Hepatocyte (in vitro differentiated cells): ENCODE measurements at regions not wholly inside any gene's neighbourhood (a gene's known extent, or its start where the extent isn't known, plus 50 kb on each side); places are given as distances from the start of the nearest gene placed in this dataset.

Experiments
- EZH2 ChIP-seq: fragments of 200-600 bp; sonication (generic); IDR thresholded peaks from 2 replicates; pipeline ENCODE4 v1.6.1; 2016; ENCODE audit warnings: antibody characterized with exemption, mild to moderate bottlenecking, borderline replicate concordance
- EZH2phosphoT487 ChIP-seq: fragments of 200-600 bp; sonication (generic); IDR thresholded peaks from one replicate; pipeline ENCODE4 v1.6.1; 2018; ENCODE audit warnings: antibody characterized with exemption, mild to moderate bottlenecking, low read depth, moderate library complexity; ENCODE audit not compliant: unreplicated experiment, severe bottlenecking
- TF ChIP-seq, protein P1 (sequence below): fragments of 200-600 bp; sonication (generic); IDR thresholded peaks from 2 replicates; pipeline ENCODE4 v1.5.1; 2016; ENCODE audit warnings: antibody characterized with exemption, mild to moderate bottlenecking; ENCODE audit not compliant: poor library complexity

DNA sequence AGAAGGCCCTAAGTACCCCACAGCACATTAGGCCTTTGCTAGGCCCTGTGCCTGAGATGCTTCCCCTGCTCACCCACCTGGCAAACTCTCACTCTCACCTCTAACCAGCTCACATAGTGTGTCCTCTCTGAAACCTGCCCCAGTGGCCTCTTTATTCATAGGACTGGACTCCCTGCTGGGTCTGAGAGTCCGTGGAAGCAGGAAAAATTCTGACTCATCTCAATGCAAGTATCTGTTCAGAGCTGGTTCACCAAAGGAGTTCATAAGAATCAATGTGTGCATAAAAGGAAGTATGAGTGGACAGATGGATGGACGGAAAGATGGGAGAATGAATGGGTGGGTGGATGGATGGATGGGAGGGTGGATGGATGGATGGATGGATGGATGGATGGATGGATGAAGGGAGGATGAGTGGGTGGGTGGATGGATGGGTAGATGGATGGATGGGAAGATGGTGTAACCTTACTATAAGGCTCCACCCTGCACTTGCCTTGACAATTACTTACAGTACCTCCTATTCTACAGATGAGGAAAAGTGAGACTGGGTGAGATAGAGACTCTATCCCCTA lies 111.2 kb upstream of the ZMIZ1 start:
- no peak for TF ChIP-seq EZH2
- TF ChIP-seq, protein P1, sequence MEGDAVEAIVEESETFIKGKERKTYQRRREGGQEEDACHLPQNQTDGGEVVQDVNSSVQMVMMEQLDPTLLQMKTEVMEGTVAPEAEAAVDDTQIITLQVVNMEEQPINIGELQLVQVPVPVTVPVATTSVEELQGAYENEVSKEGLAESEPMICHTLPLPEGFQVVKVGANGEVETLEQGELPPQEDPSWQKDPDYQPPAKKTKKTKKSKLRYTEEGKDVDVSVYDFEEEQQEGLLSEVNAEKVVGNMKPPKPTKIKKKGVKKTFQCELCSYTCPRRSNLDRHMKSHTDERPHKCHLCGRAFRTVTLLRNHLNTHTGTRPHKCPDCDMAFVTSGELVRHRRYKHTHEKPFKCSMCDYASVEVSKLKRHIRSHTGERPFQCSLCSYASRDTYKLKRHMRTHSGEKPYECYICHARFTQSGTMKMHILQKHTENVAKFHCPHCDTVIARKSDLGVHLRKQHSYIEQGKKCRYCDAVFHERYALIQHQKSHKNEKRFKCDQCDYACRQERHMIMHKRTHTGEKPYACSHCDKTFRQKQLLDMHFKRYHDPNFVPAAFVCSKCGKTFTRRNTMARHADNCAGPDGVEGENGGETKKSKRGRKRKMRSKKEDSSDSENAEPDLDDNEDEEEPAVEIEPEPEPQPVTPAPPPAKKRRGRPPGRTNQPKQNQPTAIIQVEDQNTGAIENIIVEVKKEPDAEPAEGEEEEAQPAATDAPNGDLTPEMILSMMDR = no peak
- no peak for TF ChIP-seq EZH2phosphoT487
